WTC11 (cell line): ENCODE measurements at regions not wholly inside any gene's neighbourhood (a gene's known extent, or its start where the extent isn't known, plus 50 kb on each side); places are given as distances from the start of the nearest gene placed in this dataset.

Source experiments
- ATAC-seq: fragments of 200-7000 bp; cut with Tn5 transposase; 2 replicates; pipeline ENCODE4 v1.10.0; 2021; ENCODE audit warnings: mild to moderate bottlenecking, moderate library complexity
- CTCF ChIA-PET: fragments of 300-600 bp; sonication (Branson Sonifier 250); formaldehyde crosslinking; loops from one replicate; lab custom pipeline; 2021; ENCODE audit warnings: antibody characterized with exemption; lab: Charles Lee
- POLR2A ChIA-PET: fragments of 350-600 bp; sonication (Branson Sonifier 250); formaldehyde crosslinking; loops from one replicate; lab custom pipeline; 2021; ENCODE audit warnings: antibody characterized with exemption; lab: Charles Lee
- DNase-seq: peaks from one replicate; pipeline ENCODE4 v3.0.0; 2021; ENCODE audit warnings: low spot score
- H3K27ac Mint-ChIP-seq: 2 replicates; pipeline ENCODE4 v1.8.0; 2021; ENCODE audit warnings: mixed read lengths
- H3K27me3 Mint-ChIP-seq: 2 replicates; pipeline ENCODE4 v1.8.0; 2021; ENCODE audit warnings: low read depth, mild to moderate bottlenecking, moderate library complexity, mixed read lengths
- H3K36me3 Mint-ChIP-seq: 2 replicates; pipeline ENCODE4 v1.8.0; 2021; ENCODE audit warnings: mixed read lengths
- H3K4me1 Mint-ChIP-seq: 2 replicates; pipeline ENCODE4 v1.8.0; 2022; ENCODE audit warnings: mixed read lengths
- H3K4me3 Mint-ChIP-seq: 2 replicates; pipeline ENCODE4 v1.8.0; 2021; ENCODE audit warnings: mild to moderate bottlenecking, moderate library complexity, mixed read lengths
- H3K9me3 Mint-ChIP-seq: 2 replicates; pipeline ENCODE4 v1.8.0; 2021; ENCODE audit warnings: mixed read lengths
- ARID4B ChIP-seq: sonication (generic); formaldehyde crosslinking; IDR thresholded peaks from 2 replicates; pipeline ENCODE4 v1.8.0; 2023; ENCODE audit warnings: missing genetic modification reagents, mild to moderate bottlenecking, borderline replicate concordance
- CREB1 ChIP-seq: sonication (generic); formaldehyde crosslinking; IDR thresholded peaks from 2 replicates; pipeline ENCODE4 v1.8.0; 2023; ENCODE audit warnings: mild to moderate bottlenecking, missing genetic modification reagents
- E2F4 ChIP-seq: sonication (generic); formaldehyde crosslinking; IDR thresholded peaks from 2 replicates; pipeline ENCODE4 v1.8.1; 2022; ENCODE audit warnings: low read depth, mild to moderate bottlenecking, moderate library complexity, missing genetic modification reagents, borderline replicate concordance
- ELF4 ChIP-seq: sonication (generic); formaldehyde crosslinking; IDR thresholded peaks from 2 replicates; pipeline ENCODE4 v1.8.1; 2022; ENCODE audit warnings: low read depth, mild to moderate bottlenecking, moderate library complexity, missing genetic modification reagents
- ESRRA ChIP-seq: sonication (generic); formaldehyde crosslinking; IDR thresholded peaks from 2 replicates; pipeline ENCODE4 v1.8.1; 2022; ENCODE audit warnings: mild to moderate bottlenecking, missing genetic modification reagents, borderline replicate concordance
- ETV6 ChIP-seq: sonication (generic); formaldehyde crosslinking; IDR thresholded peaks from 2 replicates; pipeline ENCODE4 v1.8.1; 2022; ENCODE audit warnings: mild to moderate bottlenecking, missing genetic modification reagents
- FOXK1 ChIP-seq: sonication (generic); formaldehyde crosslinking; IDR thresholded peaks from 2 replicates; pipeline ENCODE4 v1.8.0; 2022; ENCODE audit warnings: mild to moderate bottlenecking, moderate library complexity, missing genetic modification reagents
- GRHL2 ChIP-seq: fragments of 250-450 bp; sonication (Bioruptor Pico); IDR thresholded peaks from 2 replicates; pipeline ENCODE4 v1.8.0; 2022; ENCODE audit warnings: mild to moderate bottlenecking, moderate library complexity; ENCODE audit not compliant: insufficient replicate concordance, severe bottlenecking
- GTF2I ChIP-seq: fragments of 250-450 bp; sonication (Bioruptor Pico); conservative IDR thresholded peaks from 2 replicates; pipeline ENCODE4 v1.4.0; 2021; ENCODE audit warnings: mild to moderate bottlenecking
- HMGA2 ChIP-seq: fragments of 250-450 bp; sonication (Bioruptor Pico); IDR thresholded peaks from 2 replicates; pipeline ENCODE4 v1.4.0; 2021; ENCODE audit warnings: mild to moderate bottlenecking, moderate library complexity
- NFYB ChIP-seq: sonication (generic); formaldehyde crosslinking; conservative IDR thresholded peaks from 2 replicates; pipeline ENCODE4 v1.8.0; 2022; ENCODE audit warnings: low read depth, missing genetic modification reagents
- PRDM15 ChIP-seq: sonication (generic); formaldehyde crosslinking; IDR thresholded peaks from 2 replicates; pipeline ENCODE4 v1.8.0; 2022; ENCODE audit warnings: missing genetic modification reagents
- PREB ChIP-seq: sonication (generic); formaldehyde crosslinking; IDR thresholded peaks from 2 replicates; pipeline ENCODE4 v1.8.1; 2022; ENCODE audit warnings: mild to moderate bottlenecking, missing genetic modification reagents, moderate library complexity, borderline replicate concordance
- TCF7 ChIP-seq: sonication (generic); formaldehyde crosslinking; IDR thresholded peaks from 2 replicates; pipeline ENCODE4 v1.8.0; 2022; ENCODE audit warnings: mild to moderate bottlenecking, low read depth, missing genetic modification reagents, moderate library complexity
- USF1 ChIP-seq: sonication (generic); formaldehyde crosslinking; IDR thresholded peaks from 2 replicates; pipeline ENCODE4 v1.8.0; 2022; ENCODE audit warnings: mild to moderate bottlenecking, missing genetic modification reagents
- ZNF281 ChIP-seq: sonication (generic); formaldehyde crosslinking; IDR thresholded peaks from 2 replicates; pipeline ENCODE4 v1.8.0; 2023; ENCODE audit warnings: mild to moderate bottlenecking, missing genetic modification reagents
- ZNF317 ChIP-seq: sonication (generic); formaldehyde crosslinking; IDR thresholded peaks from 2 replicates; pipeline ENCODE4 v1.8.1; 2023; ENCODE audit warnings: low read depth, mild to moderate bottlenecking, moderate library complexity, missing genetic modification reagents, borderline replicate concordance
- ZNF423 ChIP-seq: fragments of 250-450 bp; sonication (Bioruptor Pico); IDR thresholded peaks from 2 replicates; pipeline ENCODE4 v2.1.2; 2022; ENCODE audit warnings: mild to moderate bottlenecking, moderate library complexity

GRCh38 chr22:47552541-47553205 lies 790.2 kb downstream of the TBC1D22A start:
- Mint-ChIP-seq H3K9me3 (peaks cover 31% of the 10 kb centered on the region), H3K27me3 (0 out of 2 replicates have a peak, but pooled peaks cover 4% of the 10 kb centered on the region), H3K36me3 (peaks cover 11% of the 10 kb centered on the region), H3K27ac (no peak overlapping the region), H3K4me3 (no peak overlapping the region), H3K4me1 (peaks cover 8% of the 10 kb centered on the region)
- DNase-seq (no peak), ATAC-seq (no peak)
- ChIA-PET CTCF (interaction anchor here (0.6 kb wide), 2 partner anchors 54 to 237 kb away, joined by 3 read pairs; no protein-coding TSS in a partner anchor), POLR2A (no interaction called here)
- TF ChIP-seq FOXK1 (CRISPR knock-in tag): no peak
- TF ChIP-seq ELF4 (CRISPR knock-in tag): no peak
- no peak for TF ChIP-seq HMGA2 (CRISPR knock-in tag)
- no peak for TF ChIP-seq PRDM15 (CRISPR knock-in tag)
- no peak for TF ChIP-seq ZNF423 (CRISPR knock-in tag)
- no peak for TF ChIP-seq E2F4 (CRISPR knock-in tag)
- TF ChIP-seq ZNF281: no peak
- TF ChIP-seq GTF2I (CRISPR knock-in tag): no peak
- TF ChIP-seq PREB (CRISPR knock-in tag): no peak
- TF ChIP-seq ARID4B (CRISPR knock-in tag): no peak
- TF ChIP-seq USF1: no peak
- TF ChIP-seq ESRRA (CRISPR knock-in tag): no peak
- no peak for TF ChIP-seq ETV6
- TF ChIP-seq CREB1 (CRISPR knock-in tag): no peak
- TF ChIP-seq NFYB (CRISPR knock-in tag): no peak
- no peak for TF ChIP-seq ZNF317
- no peak for TF ChIP-seq TCF7 (CRISPR knock-in tag)
- TF ChIP-seq GRHL2: no peak
- TF ChIP-seq, all 79 proteins: peak for 0
